ENCODE measurements at regions not wholly inside any gene's neighbourhood (a gene's known extent, or its start where the extent isn't known, plus 50 kb on each side); places are given as distances from the start of the nearest gene placed in this dataset.

GRCh38 chr14:26729851-26730250 lies 132.0 kb upstream of the NOVA1 start:
- DNase-seq (ENCODE audit: low read depth, low spot score): no peak
- H3K27ac ChIP-seq (ENCODE audit: low read length): no peak overlapping the region
- no peak overlapping the region for H3K4me3 ChIP-seq (ENCODE audit: low read depth in 2 of 2, low read length in 2 of 2)
- in situ Hi-C loops (cut with HindIII; ENCODE audit: low pct_unique_long_range_greater_than_20kb, low sequenced_read_pairs) (no loop called here), intact Hi-C loops (cut with micrococcal nuclease; ENCODE audit: unreplicated experiment) (no loop called here)
- H3K36me3 ChIP-seq (ENCODE audit: control insufficient read depth, insufficient read depth, low read length): no peaks in the 10 kb centered on the region
- no TSS peak for BruUV-seq (replicated peaks)
- H3K4me1 ChIP-seq (ENCODE audit: control insufficient read depth, insufficient read depth, low read length): no peaks in the 10 kb centered on the region
- H3K9me3 ChIP-seq (ENCODE audit: control insufficient read depth, insufficient read depth, low read depth, low read length): no peaks in the 10 kb centered on the region; the same call in 1 of the 2 replicates
- CTCF ChIA-PET: no interaction called here
- TF ChIP-seq POLR2AphosphoS5 (IDR thresholded peaks at IDR 0.05; ENCODE audit: low read depth, low read length) (no peak), CTCF (IDR thresholded peaks at IDR 0.05) (no peak), TCF7L2 (IDR thresholded peaks at IDR 0.05; ENCODE audit: low read depth, low read length) (no peak), SIN3A (IDR thresholded peaks at IDR 0.05; ENCODE audit: borderline replicate concordance, insufficient read depth, low read depth, low read length) (no peak), REST (IDR thresholded peaks at IDR 0.05; ENCODE audit: insufficient read depth in 1 of 2, low read depth in 2 of 2, low read length in 1 of 2) (no peak)
- no peak for ATAC-seq
- H3K27me3 ChIP-seq (ENCODE audit: control insufficient read depth, insufficient read depth, low read length): no peaks in the 10 kb centered on the region
- POLR2A ChIA-PET: interaction anchor here (0.7 kb wide), 1 partner anchor 137 kb away, joined by 3 read pairs; no protein-coding TSS in a partner anchor

- Histone ChIP-seq H3K27ac (ENCODE audit: low read length) (no peak overlapping the region), H3K4me3 (ENCODE audit: low read depth in 2 of 2, low read length in 2 of 2) (no peak overlapping the region), H3K9me3 (ENCODE audit: control insufficient read depth, insufficient read depth, low read depth, low read length) (no peaks in the 10 kb centered on the region; the same call in 1 of the 2 replicates), H3K27me3 (ENCODE audit: control insufficient read depth, insufficient read depth, low read length) (no peaks in the 10 kb centered on the region), H3K4me1 (ENCODE audit: control insufficient read depth, insufficient read depth, low read length) (no peaks in the 10 kb centered on the region), H3K36me3 (ENCODE audit: control insufficient read depth, insufficient read depth, low read length) (no peaks in the 10 kb centered on the region)
- DNase-seq (ENCODE audit: low read depth, low spot score) (no peak), ATAC-seq (no peak)
- intact Hi-C loops (cut with micrococcal nuclease; ENCODE audit: unreplicated experiment) (no loop called here), in situ Hi-C loops (cut with HindIII; ENCODE audit: low pct_unique_long_range_greater_than_20kb, low sequenced_read_pairs) (no loop called here)
- CTCF ChIA-PET: no interaction called here
- TF ChIP-seq CTCF (IDR thresholded peaks at IDR 0.05): peak; percentile 32
- no peak for TF ChIP-seq TCF7L2 (IDR thresholded peaks at IDR 0.05; ENCODE audit: low read depth, low read length)
- no peak for TF ChIP-seq POLR2AphosphoS5 (IDR thresholded peaks at IDR 0.05; ENCODE audit: low read depth, low read length)
- no peak for TF ChIP-seq REST (IDR thresholded peaks at IDR 0.05; ENCODE audit: insufficient read depth in 1 of 2, low read depth in 2 of 2, low read length in 1 of 2)
- TF ChIP-seq SIN3A (IDR thresholded peaks at IDR 0.05; ENCODE audit: borderline replicate concordance, insufficient read depth, low read depth, low read length): no peak
- POLR2A ChIA-PET: no interaction called here
- no TSS peak for BruUV-seq (replicated peaks)
These were observed 133.2 kb upstream of the NOVA1 start for GRCh38 chr14:26730929-26731618.
